Breast epithelium (tissue), 3 donors: ENCODE measurements at regions not wholly inside any gene's neighbourhood (a gene's known extent, or its start where the extent isn't known, plus 50 kb on each side); places are given as distances from the start of the nearest gene placed in this dataset.
"Not testable (repeated sequence)": the region's sequence is repeated elsewhere in the genome, so short reads cannot be mapped to it uniquely, and the experiment has no call there.

ENCODE experiments used
- POLR2A ChIP-seq: fragments of 450-650 bp; IDR thresholded peaks from one replicate; pipeline ENCODE4 v1.6.1; 2016; ENCODE audit warnings: antibody characterized with exemption, mild to moderate bottlenecking, moderate library complexity
- POLR2AphosphoS5 ChIP-seq, 3 donors: sonication (generic); formaldehyde crosslinking; IDR thresholded peaks; one replicate each; pipeline ENCODE4 v1.6.1; 2017; ENCODE audit warnings: antibody characterized with exemption in 3 of 3
- TF ChIP-seq, protein P1 (sequence below), 3 donors: fragments of 450-650 bp; IDR thresholded peaks; one replicate each; pipeline ENCODE4 v1.5.1; 2016 to 2017; ENCODE audit warnings: antibody characterized with exemption in 3 of 3, mild to moderate bottlenecking in 3 of 3, moderate library complexity in 3 of 3

DNA sequence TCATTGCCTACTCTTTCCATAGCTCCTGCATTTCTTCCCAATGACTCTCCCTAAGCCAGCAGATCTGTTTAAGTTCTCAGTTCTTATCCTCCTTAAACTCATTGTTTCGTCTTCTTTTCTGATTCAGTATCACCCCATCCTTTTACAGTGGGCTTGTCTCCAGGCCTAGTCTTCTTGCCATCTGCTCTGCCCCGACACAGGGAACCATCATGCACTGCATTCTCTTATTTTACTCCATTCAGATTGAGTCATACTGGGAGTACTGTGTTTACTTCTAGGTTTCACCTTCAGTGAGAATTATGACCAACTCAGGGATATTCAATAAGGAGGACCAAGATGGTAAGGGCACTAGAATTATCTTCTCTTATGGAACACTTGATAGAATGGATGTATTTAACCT is 115.4 kb downstream of the TRIM43 start:
- TF ChIP-seq, protein P1, sequence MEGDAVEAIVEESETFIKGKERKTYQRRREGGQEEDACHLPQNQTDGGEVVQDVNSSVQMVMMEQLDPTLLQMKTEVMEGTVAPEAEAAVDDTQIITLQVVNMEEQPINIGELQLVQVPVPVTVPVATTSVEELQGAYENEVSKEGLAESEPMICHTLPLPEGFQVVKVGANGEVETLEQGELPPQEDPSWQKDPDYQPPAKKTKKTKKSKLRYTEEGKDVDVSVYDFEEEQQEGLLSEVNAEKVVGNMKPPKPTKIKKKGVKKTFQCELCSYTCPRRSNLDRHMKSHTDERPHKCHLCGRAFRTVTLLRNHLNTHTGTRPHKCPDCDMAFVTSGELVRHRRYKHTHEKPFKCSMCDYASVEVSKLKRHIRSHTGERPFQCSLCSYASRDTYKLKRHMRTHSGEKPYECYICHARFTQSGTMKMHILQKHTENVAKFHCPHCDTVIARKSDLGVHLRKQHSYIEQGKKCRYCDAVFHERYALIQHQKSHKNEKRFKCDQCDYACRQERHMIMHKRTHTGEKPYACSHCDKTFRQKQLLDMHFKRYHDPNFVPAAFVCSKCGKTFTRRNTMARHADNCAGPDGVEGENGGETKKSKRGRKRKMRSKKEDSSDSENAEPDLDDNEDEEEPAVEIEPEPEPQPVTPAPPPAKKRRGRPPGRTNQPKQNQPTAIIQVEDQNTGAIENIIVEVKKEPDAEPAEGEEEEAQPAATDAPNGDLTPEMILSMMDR (IDR thresholded peaks at IDR 0.05): not testable (repeated sequence)
- TF ChIP-seq POLR2AphosphoS5 (IDR thresholded peaks at IDR 0.05); POLR2A: not testable (repeated sequence)
